Uterus (tissue), 3 donors: ENCODE measurements at regions not wholly inside any gene's neighbourhood (a gene's known extent, or its start where the extent isn't known, plus 50 kb on each side); places are given as distances from the start of the nearest gene placed in this dataset.

Experiments used
- DNase-seq, 2 donors: peaks; one replicate each; pipeline ENCODE4 v3.0.0-alpha.2; 2019 to 2020
- H3K27ac ChIP-seq, 2 donors: fragments of 200-600 bp; sonication (generic); 1 replicate in 1 of 2; 2 replicates in 1 of 2; pipeline ENCODE4 v1.5.1; 2016 to 2018
- H3K27me3 ChIP-seq, 2 donors: fragments of 200-600 bp; sonication (generic); one replicate each; pipeline ENCODE4 v1.5.1; 2018 to 2019; ENCODE audit warnings: control low read depth in 1 of 2
- H3K36me3 ChIP-seq, 2 donors: fragments of 200-600 bp; sonication (generic); one replicate each; pipeline ENCODE4 v1.5.1; 2019; ENCODE audit warnings: control low read depth in 1 of 2
- H3K4me1 ChIP-seq, 2 donors: fragments of 200-600 bp; sonication (generic); one replicate each; pipeline ENCODE4 v1.5.1; 2018 to 2019; ENCODE audit warnings: control low read depth in 1 of 2
- H3K4me3 ChIP-seq, 2 donors: fragments of 200-600 bp; sonication (generic); 1 replicate in 1 of 2; 2 replicates in 1 of 2; pipeline ENCODE4 v1.5.1; 2018 to 2019; ENCODE audit warnings: mild to moderate bottlenecking in 1 of 2
- H3K9me3 ChIP-seq, 2 donors: fragments of 200-600 bp; sonication (generic); one replicate each; pipeline ENCODE4 v1.5.1; 2019; ENCODE audit warnings: control low read depth in 1 of 2
- CTCF ChIP-seq, 4 experiments: fragments of 200-600 bp in 2 of 4; fragments of 450-650 bp in 2 of 4; sonication (generic) in 2 of 4; IDR thresholded peaks; one replicate each; pipeline ENCODE4 v1.5.1; 2016 to 2019; ENCODE audit warnings: antibody characterized with exemption in 4 of 4, mild to moderate bottlenecking in 2 of 4, moderate library complexity in 1 of 4
- POLR2A ChIP-seq, 2 donors: fragments of 450-650 bp; IDR thresholded peaks; one replicate each; pipeline ENCODE4 v1.6.1; 2016; ENCODE audit warnings: antibody characterized with exemption in 2 of 2, mild to moderate bottlenecking in 1 of 2, moderate library complexity in 1 of 2
- intact Hi-C: fragments of 100-400 bp; cut with DNase I; formaldehyde crosslinking; loops from one replicate; pipeline ENCODE4 v1.15.1; 2023; ENCODE audit warnings: low total_unique reads
- donor health status: DM: yes; HTN: yes; CAD: no.

DNA sequence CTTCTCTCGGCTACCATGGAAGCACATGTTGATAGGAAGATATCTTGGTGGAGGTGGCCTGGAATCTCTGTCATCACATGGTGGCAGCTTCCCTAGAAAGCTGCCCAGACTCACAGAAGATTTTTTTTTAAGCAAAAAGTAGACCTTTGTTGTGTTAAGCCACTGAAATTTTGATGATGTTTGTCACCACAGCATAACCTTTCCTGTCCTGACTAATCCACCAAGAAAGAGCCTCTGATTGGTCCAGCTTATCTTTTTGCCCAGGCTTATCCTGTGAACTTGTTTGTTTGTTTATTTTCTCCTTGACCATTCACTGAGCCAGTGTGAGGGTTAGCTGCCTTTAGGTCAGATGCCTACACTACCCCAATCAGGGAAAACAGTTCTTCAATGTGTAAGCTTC is 96.5 kb upstream of the LHX1 start:
- Histone ChIP-seq H3K4me3 (no peak overlapping the region), H3K27ac (no peak overlapping the region), H3K27me3 (no peaks in the 10 kb centered on the region), H3K36me3 (no peaks in the 10 kb centered on the region), H3K9me3 (no peaks in the 10 kb centered on the region), H3K4me1 (no peaks in the 10 kb centered on the region)
- TF ChIP-seq POLR2A (IDR thresholded peaks at IDR 0.05) (no peak), CTCF (IDR thresholded peaks at IDR 0.05) (no peak)
- intact Hi-C loops, result no loop called here
- DNase-seq, result no peak

GRCh38 chr17:36842231-36842819 is 95.0 kb upstream of the LHX1 start:
- DNase-seq, result no peak
- intact Hi-C loops, result no loop called here
- Histone ChIP-seq H3K27me3 (no peaks in the 10 kb centered on the region), H3K9me3 (no peaks in the 10 kb centered on the region), H3K4me3 (no peak overlapping the region), H3K4me1 (no peaks in the 10 kb centered on the region), H3K27ac (no peak overlapping the region), H3K36me3 (no peaks in the 10 kb centered on the region)
- TF ChIP-seq POLR2A (IDR thresholded peaks at IDR 0.05) (no peak), CTCF (IDR thresholded peaks at IDR 0.05) (no peak)

GRCh38 chr17:36842963-36843558 is 94.2 kb upstream of the LHX1 start:
- Histone ChIP-seq H3K36me3 (no peaks in the 10 kb centered on the region), H3K4me3 (no peak overlapping the region), H3K27me3 (no peaks in the 10 kb centered on the region), H3K4me1 (no peaks in the 10 kb centered on the region), H3K27ac (no peak overlapping the region), H3K9me3 (no peaks in the 10 kb centered on the region)
- intact Hi-C loops, result no loop called here
- no peak for TF ChIP-seq POLR2A (IDR thresholded peaks at IDR 0.05)
- TF ChIP-seq CTCF (IDR thresholded peaks at IDR 0.05), result no peak
- DNase-seq, result no peak

DNA sequence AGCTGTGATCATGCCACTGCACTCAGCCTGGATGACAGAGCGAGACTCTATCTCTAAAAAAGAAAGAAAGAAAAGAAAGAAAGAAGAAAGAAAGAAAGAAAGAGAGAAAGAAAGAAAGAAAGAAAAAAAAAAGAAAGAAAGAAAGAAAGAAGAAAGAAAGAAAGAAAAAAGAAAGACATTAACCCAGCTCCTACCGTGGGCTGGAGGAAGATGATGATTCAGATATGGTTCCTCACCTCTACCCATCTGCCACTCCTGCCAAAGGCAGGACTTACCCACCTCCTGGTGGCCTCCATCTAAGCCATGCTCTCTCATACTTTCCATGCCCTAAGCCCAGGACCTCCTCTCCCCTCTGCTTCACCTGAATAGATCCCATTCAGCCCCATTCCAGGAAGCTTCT is 93.3 kb upstream of the LHX1 start:
- no peak for DNase-seq
- Histone ChIP-seq H3K36me3 (no peaks in the 10 kb centered on the region), H3K4me3 (no peak overlapping the region), H3K27me3 (no peaks in the 10 kb centered on the region), H3K27ac (no peak overlapping the region), H3K9me3 (no peaks in the 10 kb centered on the region), H3K4me1 (no peaks in the 10 kb centered on the region)
- intact Hi-C loops, result no loop called here
- TF ChIP-seq CTCF (IDR thresholded peaks at IDR 0.05) (no peak), POLR2A (IDR thresholded peaks at IDR 0.05) (no peak)

GRCh38 chr17:36844601-36845000 is 92.7 kb upstream of the LHX1 start:
- TF ChIP-seq CTCF (IDR thresholded peaks at IDR 0.05) (no peak), POLR2A (IDR thresholded peaks at IDR 0.05) (no peak)
- H3K27me3 ChIP-seq, result no peaks in the 10 kb centered on the region
- intact Hi-C loops, result no loop called here

More at GRCh38 chr17:36844601-36845000, 92.7 kb upstream of the LHX1 start:
- Histone ChIP-seq H3K9me3 (no peaks in the 10 kb centered on the region), H3K36me3 (no peaks in the 10 kb centered on the region), H3K27ac (no peak overlapping the region), H3K4me3 (no peak overlapping the region), H3K4me1 (no peaks in the 10 kb centered on the region)
- DNase-seq, result no peak
